ENCODE measurements at regions not wholly inside any gene's neighbourhood (a gene's known extent, or its start where the extent isn't known, plus 50 kb on each side); places are given as distances from the start of the nearest gene placed in this dataset.

DNA sequence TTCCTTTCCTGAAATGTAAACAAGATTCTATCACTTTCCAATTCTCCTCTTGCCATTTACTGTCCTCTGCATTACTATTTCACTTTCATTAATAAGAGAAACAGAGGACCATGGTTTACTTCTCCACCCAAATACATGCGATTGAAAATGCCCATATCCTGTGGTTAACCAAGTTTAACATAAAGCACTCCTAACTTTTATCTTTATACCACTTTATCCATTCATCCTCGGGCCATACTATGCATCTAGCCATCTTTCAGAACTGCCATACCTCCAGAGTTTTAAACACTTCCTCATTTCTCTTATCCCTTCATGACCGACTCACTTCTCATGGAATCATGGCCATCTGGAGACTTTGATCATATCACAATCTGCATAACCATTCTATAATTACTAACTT is 1182.3 kb downstream of the CNTNAP5 start:
- TF ChIP-seq, protein P1, sequence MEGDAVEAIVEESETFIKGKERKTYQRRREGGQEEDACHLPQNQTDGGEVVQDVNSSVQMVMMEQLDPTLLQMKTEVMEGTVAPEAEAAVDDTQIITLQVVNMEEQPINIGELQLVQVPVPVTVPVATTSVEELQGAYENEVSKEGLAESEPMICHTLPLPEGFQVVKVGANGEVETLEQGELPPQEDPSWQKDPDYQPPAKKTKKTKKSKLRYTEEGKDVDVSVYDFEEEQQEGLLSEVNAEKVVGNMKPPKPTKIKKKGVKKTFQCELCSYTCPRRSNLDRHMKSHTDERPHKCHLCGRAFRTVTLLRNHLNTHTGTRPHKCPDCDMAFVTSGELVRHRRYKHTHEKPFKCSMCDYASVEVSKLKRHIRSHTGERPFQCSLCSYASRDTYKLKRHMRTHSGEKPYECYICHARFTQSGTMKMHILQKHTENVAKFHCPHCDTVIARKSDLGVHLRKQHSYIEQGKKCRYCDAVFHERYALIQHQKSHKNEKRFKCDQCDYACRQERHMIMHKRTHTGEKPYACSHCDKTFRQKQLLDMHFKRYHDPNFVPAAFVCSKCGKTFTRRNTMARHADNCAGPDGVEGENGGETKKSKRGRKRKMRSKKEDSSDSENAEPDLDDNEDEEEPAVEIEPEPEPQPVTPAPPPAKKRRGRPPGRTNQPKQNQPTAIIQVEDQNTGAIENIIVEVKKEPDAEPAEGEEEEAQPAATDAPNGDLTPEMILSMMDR (conservative IDR thresholded peaks at IDR 0.05; ENCODE audit: low read length): no peak
- TF ChIP-seq EZH2phosphoT487 (IDR thresholded peaks at IDR 0.05; ENCODE audit: borderline replicate concordance): no peak

All from Loucy (cell line).